LNCaP clone FGC (cell line): ENCODE measurements at regions not wholly inside any gene's neighbourhood (a gene's known extent, or its start where the extent isn't known, plus 50 kb on each side); places are given as distances from the start of the nearest gene placed in this dataset.

Experiments used
- DNase-seq: peaks from one replicate; pipeline ENCODE4 v3.0.0-alpha.2; 2011; ENCODE audit warnings: low read depth
- H3K4me3 ChIP-seq: 2 replicates; pipeline ENCODE4 v1.5.1; 2011; ENCODE audit warnings: mild to moderate bottlenecking, low read depth, low read length, control low read depth
- TF ChIP-seq, protein P1 (sequence below): IDR thresholded peaks from 2 replicates; pipeline ENCODE4 v1.5.1; 2012; ENCODE audit warnings: mild to moderate bottlenecking; ENCODE audit not compliant: control insufficient read depth, insufficient read depth; ENCODE audit errors: extremely low read depth

DNA sequence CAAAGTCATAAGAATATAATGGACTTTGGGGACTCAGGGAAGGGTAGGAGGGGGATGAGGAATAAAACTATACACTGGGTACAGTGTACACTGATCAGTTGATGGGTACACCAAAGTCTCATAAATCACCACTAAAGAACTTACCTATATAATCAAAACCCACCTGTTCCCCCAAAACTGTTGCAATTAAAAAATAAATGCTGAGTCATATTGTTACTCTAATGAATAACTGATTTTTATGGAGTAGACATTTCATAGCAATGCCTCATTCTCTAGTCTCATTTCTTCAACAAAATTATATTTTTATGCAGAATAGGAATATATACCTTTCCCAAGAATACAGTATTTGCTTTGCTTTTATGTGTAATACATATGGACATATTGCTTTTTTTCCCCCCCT is 181.2 kb downstream of the ST6GAL2 start:
- TF ChIP-seq, protein P1, sequence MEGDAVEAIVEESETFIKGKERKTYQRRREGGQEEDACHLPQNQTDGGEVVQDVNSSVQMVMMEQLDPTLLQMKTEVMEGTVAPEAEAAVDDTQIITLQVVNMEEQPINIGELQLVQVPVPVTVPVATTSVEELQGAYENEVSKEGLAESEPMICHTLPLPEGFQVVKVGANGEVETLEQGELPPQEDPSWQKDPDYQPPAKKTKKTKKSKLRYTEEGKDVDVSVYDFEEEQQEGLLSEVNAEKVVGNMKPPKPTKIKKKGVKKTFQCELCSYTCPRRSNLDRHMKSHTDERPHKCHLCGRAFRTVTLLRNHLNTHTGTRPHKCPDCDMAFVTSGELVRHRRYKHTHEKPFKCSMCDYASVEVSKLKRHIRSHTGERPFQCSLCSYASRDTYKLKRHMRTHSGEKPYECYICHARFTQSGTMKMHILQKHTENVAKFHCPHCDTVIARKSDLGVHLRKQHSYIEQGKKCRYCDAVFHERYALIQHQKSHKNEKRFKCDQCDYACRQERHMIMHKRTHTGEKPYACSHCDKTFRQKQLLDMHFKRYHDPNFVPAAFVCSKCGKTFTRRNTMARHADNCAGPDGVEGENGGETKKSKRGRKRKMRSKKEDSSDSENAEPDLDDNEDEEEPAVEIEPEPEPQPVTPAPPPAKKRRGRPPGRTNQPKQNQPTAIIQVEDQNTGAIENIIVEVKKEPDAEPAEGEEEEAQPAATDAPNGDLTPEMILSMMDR = no peak
- H3K4me3 ChIP-seq = no peak overlapping the region
- no peak for DNase-seq

DNA sequence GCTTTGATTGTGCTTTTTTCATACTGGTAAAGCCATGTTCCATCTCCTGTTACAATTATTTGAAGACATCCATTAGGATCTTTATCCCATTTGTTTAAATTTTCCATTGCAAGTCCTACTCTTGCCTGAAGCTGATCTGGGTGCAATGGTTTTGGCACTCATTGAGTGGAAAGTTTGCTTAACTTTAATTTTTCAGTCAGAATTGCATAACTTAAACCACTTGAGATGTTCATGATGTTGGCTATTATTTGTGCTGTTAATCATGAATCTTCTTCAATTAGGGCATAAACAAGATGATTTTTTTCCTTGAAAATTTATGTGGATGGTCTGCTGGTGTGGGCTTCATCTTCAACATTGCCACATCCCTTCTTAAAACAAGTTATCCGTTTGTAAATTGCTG is 180.1 kb downstream of the ST6GAL2 start:
- TF ChIP-seq, protein P1 = no peak
- H3K4me3 ChIP-seq = no peak overlapping the region
- no peak for DNase-seq

DNA sequence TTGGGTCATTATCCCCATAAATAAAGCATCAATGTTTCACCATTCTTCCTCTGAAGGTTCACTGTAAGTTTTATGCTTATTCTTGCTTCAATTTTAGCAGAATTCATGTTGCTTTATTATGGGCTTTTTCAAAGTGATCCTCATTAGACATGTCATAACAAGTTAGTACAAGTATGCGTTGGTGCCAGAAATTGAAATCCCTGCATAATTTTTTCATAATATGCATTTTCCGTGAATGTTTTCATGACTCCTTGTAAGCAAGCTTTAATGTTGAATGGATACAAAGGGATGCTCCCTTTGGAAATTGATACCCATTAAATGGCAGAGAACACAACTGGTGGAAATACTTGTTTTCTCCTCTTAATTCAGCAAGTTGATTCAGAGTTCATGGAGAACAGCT is 179.7 kb downstream of the ST6GAL2 start:
- no peak overlapping the region for H3K4me3 ChIP-seq
- no peak for DNase-seq
- TF ChIP-seq, protein P1 = no peak

DNA sequence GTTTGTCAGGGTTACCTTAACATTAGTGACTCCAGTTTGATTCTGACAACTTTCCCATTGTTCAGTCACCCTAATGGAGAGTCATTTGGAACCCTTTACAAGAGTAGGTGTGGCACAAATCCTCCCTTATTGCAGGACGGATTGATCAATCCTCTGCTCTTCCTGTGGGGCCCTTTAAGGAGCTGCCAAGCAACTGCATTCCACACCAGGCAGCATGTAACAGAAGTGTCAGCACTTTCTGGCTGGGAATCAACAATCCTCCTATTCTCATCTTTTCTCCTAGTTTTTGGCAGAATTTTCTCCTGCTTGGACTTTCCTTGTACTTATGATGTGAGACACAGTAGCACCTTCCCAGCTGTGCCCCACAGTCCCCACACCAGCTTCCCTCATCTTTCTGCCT is 177.8 kb downstream of the ST6GAL2 start:
- no peak overlapping the region for H3K4me3 ChIP-seq
- TF ChIP-seq, protein P1 = no peak
- DNase-seq = no peak

DNA sequence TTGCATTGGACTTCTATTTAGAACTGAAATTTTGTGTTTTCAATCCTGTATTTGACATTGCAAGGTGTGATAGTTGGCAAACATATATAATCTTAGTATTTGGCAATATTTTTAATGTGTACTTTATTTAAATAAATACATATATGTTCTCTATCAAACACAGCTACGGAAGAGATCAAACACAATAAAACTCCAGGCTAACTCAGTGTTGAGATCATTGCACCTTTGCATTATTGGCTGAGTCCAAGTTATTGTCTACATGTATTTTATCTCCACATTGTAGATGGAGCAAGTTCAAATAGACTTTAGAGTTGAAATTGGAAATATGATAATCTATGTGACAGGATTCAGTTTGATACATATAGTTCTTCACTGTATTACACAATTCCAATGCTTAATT is 176.7 kb downstream of the ST6GAL2 start:
- peak; percentile 60 for DNase-seq
- no peak overlapping the region for H3K4me3 ChIP-seq
- TF ChIP-seq, protein P1 = no peak

DNA sequence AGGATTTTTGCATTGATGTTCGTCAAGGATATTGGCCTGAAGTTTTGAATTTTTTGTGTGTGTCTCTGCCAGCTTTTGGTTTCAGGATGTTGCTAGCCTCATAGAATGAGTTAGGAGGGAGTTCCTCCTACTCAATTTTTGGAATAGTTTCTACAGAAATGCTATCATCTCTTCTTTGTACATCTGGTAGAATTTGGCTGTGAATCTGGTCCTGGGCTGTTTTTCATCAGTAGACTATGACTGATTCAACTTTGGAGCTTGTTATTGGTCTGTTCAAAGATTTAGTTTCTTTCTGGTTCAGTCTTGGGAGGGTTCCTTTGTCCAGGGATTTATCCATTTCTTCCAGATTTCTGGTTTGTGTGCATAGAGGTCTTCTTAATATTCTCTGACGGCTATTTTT is 166.7 kb downstream of the ST6GAL2 start:
- TF ChIP-seq, protein P1 = no peak
- no peak for DNase-seq
- H3K4me3 ChIP-seq = no peak overlapping the region

DNA sequence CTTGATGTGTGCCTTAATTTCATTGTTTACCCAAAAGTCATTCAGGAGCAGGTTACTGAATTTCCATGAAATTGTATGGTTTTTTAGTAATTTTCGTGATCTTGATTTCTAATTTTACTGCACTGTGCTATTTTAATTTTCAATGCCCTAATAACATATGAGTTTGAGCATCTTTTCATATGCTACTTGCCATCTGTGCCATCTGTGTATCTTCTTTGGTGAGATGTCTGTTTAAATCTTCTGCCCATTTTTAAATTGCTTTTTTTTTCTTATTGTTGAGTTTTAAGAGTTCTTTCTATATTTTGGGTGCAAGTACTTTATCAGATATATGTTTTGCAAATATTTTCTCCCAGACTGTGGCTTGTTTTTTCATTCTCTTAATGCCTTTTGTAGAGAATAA is 165.9 kb downstream of the ST6GAL2 start:
- H3K4me3 ChIP-seq = no peak overlapping the region
- TF ChIP-seq, protein P1 = no peak

More for the DNA sequence above, 165.9 kb downstream of the ST6GAL2 start:
- DNase-seq = no peak
